Liver (tissue), 3 donors: ENCODE measurements at regions not wholly inside any gene's neighbourhood (a gene's known extent, or its start where the extent isn't known, plus 50 kb on each side); places are given as distances from the start of the nearest gene placed in this dataset.

ENCODE experiments used
- EGR1 ChIP-seq, 2 donors: IDR thresholded peaks; 2 replicates each; pipeline ENCODE4 v1.6.1; 2016 to 2018; ENCODE audit warnings: antibody characterized with exemption in 2 of 2, low read depth in 2 of 2
- GABPA ChIP-seq, 2 donors: IDR thresholded peaks in 1 of 2; conservative IDR thresholded peaks in 1 of 2; 2 replicates each; pipeline ENCODE4 v1.6.1; 2016; ENCODE audit warnings: antibody characterized with exemption in 2 of 2, mild to moderate bottlenecking in 1 of 2, moderate library complexity in 1 of 2
- TF ChIP-seq, protein P1 (sequence below): fragments of 150-350 bp; IDR thresholded peaks from 2 replicates; pipeline ENCODE4 v1.5.1; 2017; ENCODE audit warnings: improper control_type of control experiment, low read depth, low read length; ENCODE audit not compliant: missing input control
- donor health status: healthy.
- donor health status: healthy.

DNA sequence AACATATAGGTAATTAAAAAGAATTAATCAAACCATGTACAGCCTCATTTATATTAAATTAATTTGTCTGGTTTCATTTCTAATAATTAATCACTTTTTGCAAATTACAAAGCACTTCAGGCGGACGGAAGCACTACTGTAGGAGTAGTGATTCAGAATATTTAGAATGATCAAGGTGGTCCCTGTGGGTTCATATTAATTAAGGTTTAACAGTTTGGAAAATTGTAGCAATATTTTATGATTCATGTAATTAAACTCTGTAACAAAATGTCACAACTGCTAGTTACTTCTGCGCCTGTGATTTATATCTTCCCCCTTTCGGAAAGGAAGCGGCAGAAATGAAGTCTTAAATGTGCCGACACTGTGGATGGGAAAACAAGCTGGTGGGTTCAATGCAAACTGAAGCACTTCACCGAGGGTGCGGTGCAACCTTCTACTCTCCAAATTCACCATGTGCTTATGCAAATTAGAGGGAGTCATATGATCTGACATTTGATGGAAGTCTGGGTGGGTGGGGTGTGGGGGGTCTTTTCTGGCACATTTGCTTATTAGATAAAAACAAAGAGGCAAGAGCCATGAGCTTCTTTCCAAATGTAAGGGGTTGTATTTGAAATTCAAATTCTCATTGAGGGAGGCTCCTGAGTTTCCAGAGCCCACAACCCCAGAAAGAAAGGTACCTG, 679.4 kb downstream of the TOX3 start:
- no peak for TF ChIP-seq GABPA (IDR thresholded peaks at IDR 0.05 in 1 of 2, conservative IDR thresholded peaks at IDR 0.05 in 1 of 2)
- TF ChIP-seq, protein P1, sequence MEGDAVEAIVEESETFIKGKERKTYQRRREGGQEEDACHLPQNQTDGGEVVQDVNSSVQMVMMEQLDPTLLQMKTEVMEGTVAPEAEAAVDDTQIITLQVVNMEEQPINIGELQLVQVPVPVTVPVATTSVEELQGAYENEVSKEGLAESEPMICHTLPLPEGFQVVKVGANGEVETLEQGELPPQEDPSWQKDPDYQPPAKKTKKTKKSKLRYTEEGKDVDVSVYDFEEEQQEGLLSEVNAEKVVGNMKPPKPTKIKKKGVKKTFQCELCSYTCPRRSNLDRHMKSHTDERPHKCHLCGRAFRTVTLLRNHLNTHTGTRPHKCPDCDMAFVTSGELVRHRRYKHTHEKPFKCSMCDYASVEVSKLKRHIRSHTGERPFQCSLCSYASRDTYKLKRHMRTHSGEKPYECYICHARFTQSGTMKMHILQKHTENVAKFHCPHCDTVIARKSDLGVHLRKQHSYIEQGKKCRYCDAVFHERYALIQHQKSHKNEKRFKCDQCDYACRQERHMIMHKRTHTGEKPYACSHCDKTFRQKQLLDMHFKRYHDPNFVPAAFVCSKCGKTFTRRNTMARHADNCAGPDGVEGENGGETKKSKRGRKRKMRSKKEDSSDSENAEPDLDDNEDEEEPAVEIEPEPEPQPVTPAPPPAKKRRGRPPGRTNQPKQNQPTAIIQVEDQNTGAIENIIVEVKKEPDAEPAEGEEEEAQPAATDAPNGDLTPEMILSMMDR, result no peak
- no peak for TF ChIP-seq EGR1 (IDR thresholded peaks at IDR 0.05; ENCODE audit: low read depth in 2 of 2)
